HuH-7.5 (cell line): ENCODE measurements at regions not wholly inside any gene's neighbourhood (a gene's known extent, or its start where the extent isn't known, plus 50 kb on each side); places are given as distances from the start of the nearest gene placed in this dataset.
"Not testable (repeated sequence)": the region's sequence is repeated elsewhere in the genome, so short reads cannot be mapped to it uniquely, and the experiment has no call there.

Experiments
- DNase-seq: peaks from one replicate; pipeline ENCODE4 v3.0.0; 2011; ENCODE audit warnings: low spot score

DNA sequence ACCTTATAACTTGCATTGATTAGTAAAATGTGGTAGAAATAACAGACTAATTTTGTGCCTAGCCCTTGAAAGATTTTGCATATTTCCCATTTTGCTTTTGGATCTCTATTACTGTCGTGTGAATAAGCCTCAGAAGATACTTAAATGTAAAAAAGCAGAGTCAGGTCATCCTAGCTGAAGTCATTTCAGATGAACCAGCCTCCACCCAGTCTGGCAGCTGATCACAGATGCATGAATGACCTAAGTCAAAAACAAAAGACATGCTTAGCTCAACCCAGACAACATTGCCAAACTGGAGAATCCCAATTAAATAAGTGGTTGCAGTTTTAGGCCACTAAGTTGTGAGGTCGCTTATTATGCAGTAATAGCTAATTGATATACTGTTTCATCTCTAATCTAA is 349.9 kb downstream of the C12orf50 start:
- DNase-seq = no peak

DNA sequence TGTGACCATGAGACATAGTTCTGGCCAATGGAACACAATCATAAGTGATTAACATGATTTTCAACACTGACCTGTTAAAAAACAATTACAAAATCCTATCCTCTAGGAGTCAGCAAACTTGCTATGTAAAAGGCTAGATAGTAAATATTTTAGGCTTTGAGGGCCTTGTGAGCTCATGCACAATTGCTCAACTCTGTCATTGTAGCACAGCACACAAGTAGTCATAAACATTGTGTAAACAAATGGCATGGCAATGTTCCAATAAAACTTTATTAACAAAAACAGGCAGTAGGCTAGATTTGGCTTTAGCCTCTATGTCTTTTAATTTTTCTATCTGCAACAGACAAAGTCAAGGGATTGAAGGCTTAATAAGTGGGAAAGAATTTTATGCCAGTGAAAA is 350.7 kb downstream of the C12orf50 start:
- no peak for DNase-seq

GRCh38 chr12:87676731-87677130 is 352.5 kb downstream of the C12orf50 start:
- no peak for DNase-seq

DNA sequence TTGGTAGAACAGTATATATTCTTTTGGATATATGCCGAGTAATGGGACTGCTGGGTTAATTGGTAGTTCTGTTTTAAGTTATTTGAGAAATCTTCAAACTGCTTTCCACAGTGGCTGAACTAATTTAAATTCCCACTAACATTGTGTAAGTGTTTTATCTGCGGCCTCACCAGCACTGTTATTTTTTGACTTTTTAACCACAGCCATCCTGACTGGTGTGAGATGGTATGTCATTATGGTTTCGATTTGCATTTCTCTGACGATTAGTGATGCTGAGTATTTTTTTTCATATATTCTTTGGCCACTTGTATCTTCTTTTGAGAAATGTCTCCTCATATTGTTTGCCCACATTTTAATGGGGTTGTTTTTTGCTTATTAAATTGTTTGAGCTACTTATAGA is 357.4 kb downstream of the C12orf50 start:
- no peak for DNase-seq

- DNase-seq = no peak
These were observed 358.8 kb downstream of the C12orf50 start for GRCh38 chr12:87670448-87670847.

DNA sequence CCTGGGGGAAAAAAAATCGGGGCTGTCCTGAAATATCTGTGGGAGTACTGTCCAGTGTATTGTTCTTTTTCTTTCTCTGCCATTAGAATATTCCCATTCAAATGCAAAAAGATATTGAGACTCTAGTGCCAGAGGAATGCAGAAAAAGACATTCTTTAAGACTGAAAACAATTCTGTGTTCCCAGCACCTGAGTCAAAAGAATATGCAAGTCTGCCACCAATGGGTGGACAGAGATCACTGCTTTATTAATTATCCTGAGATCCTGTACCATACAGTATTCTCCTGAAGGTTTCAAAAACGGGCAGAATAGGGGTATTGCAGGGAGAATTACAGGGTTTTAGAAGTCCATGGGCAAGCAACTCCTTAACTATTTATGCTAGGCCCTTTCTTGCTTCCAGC is 361.8 kb downstream of the C12orf50 start:
- no peak for DNase-seq

- DNase-seq = no peak
These were observed 367.3 kb downstream of the C12orf50 start for GRCh38 chr12:87661786-87662377.

DNA sequence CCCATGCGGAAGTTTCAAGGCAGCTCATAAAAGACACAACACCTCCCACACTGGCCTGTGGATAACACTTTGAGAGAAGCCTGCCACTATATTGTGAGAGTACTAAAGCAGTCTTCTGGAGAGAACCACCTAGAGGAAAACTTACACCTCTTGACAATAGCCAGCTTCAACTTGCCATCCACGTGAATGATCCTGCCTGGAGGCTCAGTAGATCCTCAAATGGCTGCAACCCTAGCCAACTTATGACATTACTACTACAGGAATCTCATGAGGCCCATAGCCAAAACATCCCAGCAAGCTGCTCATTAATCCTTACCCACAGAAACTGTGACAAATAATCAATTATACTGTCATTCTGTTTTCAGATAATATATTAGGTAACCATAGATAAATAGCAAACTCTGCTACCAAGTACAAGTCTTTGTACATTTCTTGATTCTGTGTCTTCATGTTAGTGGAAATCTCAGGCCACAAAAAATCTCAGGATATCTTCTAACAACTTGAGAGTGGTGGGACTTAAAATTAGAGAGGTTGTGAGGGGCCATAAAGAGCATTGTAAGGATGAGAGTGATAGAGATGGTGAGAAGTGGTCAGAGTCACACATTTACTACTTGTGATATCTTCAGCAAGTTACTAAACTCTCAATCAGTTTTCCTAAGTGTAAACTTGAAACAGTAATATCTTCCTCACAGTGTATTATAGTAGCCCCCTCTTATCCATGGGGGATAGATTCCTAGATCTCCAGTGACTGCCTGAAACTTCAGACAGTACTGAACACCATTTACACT is 368.0 kb downstream of the C12orf50 start:
- no peak for DNase-seq

DNA sequence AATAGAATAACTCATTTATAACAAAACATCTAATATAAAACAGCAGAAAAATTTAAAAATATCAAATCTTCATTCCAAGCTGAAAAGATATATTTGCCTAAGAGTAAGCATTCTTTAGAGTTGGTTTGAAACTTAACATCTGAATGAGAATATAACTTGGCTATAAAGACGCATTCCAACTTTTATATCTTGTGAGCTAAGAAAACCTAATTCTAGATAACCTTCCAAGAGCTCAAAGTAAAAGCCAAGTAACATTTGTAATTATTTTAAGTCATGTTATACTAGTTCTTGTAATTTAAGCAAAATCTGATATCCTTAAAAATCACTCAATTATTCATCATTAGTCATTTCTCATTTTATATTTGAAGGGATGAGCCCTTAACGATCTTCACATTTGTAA is 368.9 kb downstream of the C12orf50 start:
- DNase-seq = no peak

- DNase-seq = no peak
These were observed 372.9 kb downstream of the C12orf50 start for GRCh38 chr12:87656311-87656710.

DNA sequence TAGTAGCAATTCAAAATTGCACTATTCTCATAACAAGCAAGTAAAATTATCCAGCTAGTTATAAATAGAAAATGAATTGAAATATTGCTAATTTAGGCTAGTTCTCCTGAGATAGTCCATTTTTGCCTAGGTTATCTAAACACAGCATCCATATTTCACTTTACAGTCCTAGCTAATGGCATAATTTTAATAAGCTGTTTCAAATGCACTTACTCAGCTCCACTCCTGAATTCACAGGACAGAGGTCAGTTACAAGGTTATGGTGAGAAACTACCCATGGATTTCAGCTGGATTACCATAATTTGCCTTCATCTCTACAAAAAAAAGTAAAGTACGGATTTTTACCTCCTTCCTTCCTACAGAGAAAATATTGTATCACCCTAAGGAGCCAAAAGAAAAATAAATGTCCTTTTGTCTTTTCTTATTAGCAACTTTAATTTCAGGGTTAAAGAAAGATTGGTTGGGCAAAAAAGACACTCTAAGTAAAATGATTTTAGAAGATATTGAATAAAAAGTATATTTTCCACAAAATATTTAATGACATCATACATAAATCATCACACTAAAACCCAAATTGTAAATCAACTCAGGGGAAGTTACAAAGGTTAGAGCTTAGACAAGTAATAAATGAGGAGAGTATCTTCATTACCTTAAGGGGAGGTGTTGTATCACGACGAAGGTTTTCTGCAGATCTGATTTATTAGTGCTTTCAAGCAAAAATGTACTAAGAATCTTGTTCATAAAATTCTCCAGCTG is 377.4 kb downstream of the C12orf50 start:
- no peak for DNase-seq

GRCh38 chr12:87642245-87642644 is 387.0 kb downstream of the C12orf50 start:
- no peak for DNase-seq

GRCh38 chr12:87618199-87618598 is 411.0 kb downstream of the C12orf50 start:
- DNase-seq = no peak

DNA sequence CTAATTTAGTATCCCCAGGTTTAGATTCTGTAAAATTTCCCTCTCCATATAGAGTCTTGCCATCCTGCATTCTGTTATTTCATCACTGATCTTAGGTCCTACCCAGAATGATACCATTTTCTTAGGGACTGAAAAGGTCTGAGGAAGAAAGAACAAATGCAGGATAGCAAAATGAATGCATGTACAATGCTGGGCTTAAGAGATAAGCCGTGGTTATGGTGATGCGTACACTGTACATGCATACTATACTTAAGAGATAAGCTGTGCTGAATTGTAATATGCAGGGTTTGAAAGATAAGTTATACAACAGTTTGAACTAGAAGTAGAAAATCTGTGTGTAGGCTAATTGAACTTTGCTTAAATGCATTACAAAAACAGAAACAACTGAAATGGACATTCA is 416.2 kb downstream of the C12orf50 start:
- no peak for DNase-seq

GRCh38 chr12:87608321-87608720 is 420.9 kb downstream of the C12orf50 start:
- DNase-seq = no peak

DNA sequence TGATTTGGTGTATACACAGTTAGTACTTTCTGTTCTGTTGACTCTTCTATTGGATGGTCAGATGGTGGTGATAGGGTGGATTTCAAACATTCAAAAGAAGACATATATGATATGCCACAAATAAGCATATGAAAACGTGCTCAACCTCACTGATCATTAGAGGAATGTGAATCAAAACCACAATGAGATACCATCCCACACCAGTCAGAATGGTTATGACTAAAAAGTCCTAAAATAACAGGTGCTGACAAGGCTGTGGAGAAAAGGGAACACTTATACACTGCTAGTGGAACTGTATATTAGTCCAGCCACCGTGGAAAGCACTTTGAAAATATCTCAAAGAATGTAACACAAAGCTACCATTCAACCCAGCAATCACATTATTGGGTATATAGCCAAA is 425.5 kb downstream of the C12orf50 start:
- DNase-seq = no peak

DNA sequence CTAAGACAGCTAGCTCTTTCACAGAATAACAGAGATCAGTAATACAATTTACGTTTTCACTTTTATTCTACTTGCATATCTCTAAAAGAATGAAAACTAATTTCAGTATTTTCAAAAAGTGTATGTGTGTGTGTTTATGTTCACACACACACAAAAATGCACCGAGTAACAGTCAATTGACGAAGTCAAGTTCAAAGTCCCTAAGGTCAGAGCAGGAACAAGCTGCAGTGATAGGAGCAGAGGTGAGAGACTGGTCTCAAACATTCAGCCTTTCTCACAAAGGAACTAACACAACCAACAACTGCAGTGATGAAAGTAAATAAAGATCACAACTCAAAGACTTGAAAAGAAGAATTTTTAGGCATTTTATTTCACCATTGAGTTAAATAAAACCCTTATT is 429.7 kb downstream of the C12orf50 start:
- DNase-seq = no peak

DNA sequence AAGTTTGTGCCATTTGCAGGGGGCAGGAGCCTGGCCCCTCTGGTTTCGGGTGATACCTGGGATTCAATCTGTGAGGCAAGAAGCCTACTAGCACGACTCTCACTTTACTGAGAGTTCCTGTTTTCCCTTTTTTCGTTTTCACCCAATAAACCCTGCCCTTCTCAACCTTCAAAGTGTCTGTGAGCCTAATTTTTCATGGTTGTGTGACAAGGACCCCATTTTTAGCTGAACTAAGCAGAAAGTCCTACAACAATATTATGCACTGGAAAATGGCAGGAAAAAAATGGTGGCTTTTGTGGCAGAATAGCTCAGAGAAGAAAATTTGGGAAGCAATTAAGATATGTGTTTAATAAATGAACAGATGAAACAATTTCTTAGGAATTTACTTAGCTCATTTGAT is 432.1 kb downstream of the C12orf50 start:
- no peak for DNase-seq

- DNase-seq = no peak
These were observed 432.6 kb downstream of the C12orf50 start for GRCh38 chr12:87596636-87597035.

GRCh38 chr12:87596134-87596533 is 433.1 kb downstream of the C12orf50 start:
- DNase-seq = no peak

GRCh38 chr12:87585882-87586557 is 443.2 kb downstream of the C12orf50 start:
- DNase-seq = no peak

DNA sequence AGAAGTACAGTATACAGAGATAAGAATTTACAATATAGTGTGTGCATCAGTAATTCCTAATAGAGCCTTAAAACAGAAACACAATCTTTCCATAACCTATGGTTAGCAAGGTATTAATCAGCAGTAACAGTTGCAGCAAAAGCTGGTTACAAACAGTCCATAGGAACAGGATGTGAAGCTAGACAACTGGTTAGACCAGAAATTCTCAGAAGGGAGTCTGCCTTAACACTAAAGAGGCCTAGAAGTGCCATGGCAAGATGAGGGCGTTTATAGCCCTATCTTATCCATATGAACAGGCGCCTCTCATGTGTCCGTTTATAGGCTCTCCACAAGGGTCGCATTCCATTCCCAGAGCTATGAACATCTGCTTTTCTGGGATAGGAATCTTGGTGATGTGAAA is 450.1 kb downstream of the C12orf50 start:
- DNase-seq = not testable (repeated sequence)

GRCh38 chr12:87575906-87576305 is 453.3 kb downstream of the C12orf50 start:
- no peak for DNase-seq
